ENCODE measurements at regions not wholly inside any gene's neighbourhood (a gene's known extent, or its start where the extent isn't known, plus 50 kb on each side); places are given as distances from the start of the nearest gene placed in this dataset.

- TF ChIP-seq POLR2A (IDR thresholded peaks at IDR 0.05; ENCODE audit: extremely low read depth, insufficient read length) (no peak), CTCF (IDR thresholded peaks at IDR 0.05; ENCODE audit: low read depth, low read length) (no peak)
Observed at GRCh38 chr2:240326886-240327285, 108.6 kb upstream of the GPC1 start.

All from NB4 (cell line).